T-helper 17 cell (primary cell): ENCODE measurements at regions not wholly inside any gene's neighbourhood (a gene's known extent, or its start where the extent isn't known, plus 50 kb on each side); places are given as distances from the start of the nearest gene placed in this dataset.

ENCODE experiments used
- ATAC-seq: fragments of 150-1000 bp; cut with Tn5 transposase; 2 replicates; pipeline ENCODE4 v1.10.0; 2021; ENCODE audit warnings: mild to moderate bottlenecking, moderate library complexity
- DNase-seq, 3 donors: peaks; one replicate each; pipeline versions ENCODE4 v3.0.0 to v3.0.0-alpha.2; 2020 to 2021
- H3K9me3 ChIP-seq: one replicate; pipeline ENCODE4 v1.7.0; 2013; ENCODE audit warnings: low read length, mild to moderate bottlenecking; ENCODE audit not compliant: control insufficient read depth, poor library complexity, severe bottlenecking
- H3K27ac Mint-ChIP-seq: one replicate; pipeline ENCODE4 v1.8.0; 2022; ENCODE audit warnings: mild to moderate bottlenecking, moderate library complexity, mixed read lengths
- H3K27me3 Mint-ChIP-seq: one replicate; pipeline ENCODE4 v1.8.0; 2022; ENCODE audit warnings: mixed read lengths
- H3K36me3 Mint-ChIP-seq: one replicate; pipeline ENCODE4 v1.8.0; 2022; ENCODE audit warnings: low read depth, mixed read lengths
- H3K4me1 Mint-ChIP-seq: one replicate; pipeline ENCODE4 v1.8.0; 2022; ENCODE audit warnings: mild to moderate bottlenecking, mixed read lengths
- H3K4me3 Mint-ChIP-seq: one replicate; pipeline ENCODE4 v1.8.0; 2022; ENCODE audit warnings: mild to moderate bottlenecking, moderate library complexity, mixed read lengths

DNA sequence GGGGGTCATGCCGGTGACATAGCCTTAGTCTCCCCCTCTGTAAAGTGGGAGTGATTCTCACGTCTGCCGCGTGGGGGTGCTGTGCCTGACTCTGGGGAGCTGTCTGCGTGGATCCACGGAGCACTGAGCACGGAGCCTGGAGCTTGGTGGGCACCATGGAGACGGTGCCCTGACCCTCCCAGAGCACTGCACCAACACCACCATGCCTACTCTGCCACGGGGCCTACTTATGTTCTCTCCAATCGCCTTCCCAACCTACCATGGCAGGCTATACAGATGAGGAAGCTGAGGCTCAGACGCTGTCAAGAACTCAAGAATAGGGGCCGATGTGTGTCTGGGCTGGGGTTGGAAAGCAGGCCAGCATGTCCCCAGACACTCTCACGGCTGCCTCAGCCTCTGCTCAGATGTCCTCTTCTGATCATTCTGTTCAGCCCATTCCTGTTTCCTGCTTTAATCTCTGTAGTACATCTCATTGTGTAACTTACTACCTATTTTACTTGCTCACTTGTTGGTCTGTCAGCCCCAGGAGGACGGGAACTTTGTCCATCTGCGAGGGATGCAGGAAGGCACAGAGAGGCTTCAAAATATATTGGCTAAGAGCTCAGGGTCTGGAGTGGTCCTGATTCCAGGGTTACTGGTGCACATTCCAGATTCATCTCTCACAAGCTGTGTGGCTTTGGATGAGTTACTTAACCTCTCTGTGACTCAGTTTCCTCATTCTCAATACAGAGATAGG lies 168.1 kb upstream of the HS6ST1 start:
- Mint-ChIP-seq H3K4me3 (no peak overlapping the region), H3K27ac (no peak overlapping the region), H3K27me3 (peaks cover 31% of the 10 kb centered on the region), H3K36me3 (no peaks in the 10 kb centered on the region), H3K4me1 (peaks cover 4% of the 10 kb centered on the region)
- H3K9me3 ChIP-seq: no peaks in the 10 kb centered on the region
- DNase-seq: no peak
- ATAC-seq: no peak

DNA sequence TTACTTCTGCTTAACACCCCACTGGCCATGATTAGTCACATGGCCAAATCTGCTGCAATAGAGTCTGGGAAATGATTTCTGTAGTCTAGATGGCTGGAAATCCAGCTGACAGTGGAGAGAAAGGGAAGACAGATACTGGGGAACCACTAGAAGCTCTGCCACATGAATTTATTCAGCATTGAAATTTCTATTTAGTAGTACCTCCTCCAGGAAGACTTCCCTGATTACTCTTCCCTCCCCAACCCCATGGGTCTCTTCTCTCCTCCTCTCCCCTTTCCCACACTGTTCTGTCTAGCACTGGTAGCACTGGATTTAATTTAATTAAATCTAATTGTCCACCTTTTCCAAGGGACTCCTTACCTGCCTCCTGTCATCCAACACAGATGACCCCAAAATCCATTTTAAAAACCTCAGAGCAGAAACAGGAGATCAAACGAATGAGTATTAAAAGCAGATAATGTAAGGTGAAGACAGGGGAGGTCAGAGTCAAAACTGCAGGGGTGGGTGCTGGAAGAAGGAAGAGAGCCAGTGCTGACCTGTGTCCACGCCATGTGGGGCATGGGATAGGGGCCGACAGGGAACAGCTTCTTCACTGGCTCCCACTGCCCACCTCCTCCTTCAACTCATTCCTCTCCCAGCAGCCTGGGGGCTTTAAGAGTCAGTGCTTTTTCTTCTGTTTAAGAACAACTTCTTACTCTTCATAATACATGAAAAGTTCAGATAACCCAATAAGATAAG lies 169.2 kb upstream of the HS6ST1 start:
- no peak for ATAC-seq
- peaks cover 31% of the 10 kb centered on the region for H3K27me3 Mint-ChIP-seq

GRCh38 chr2:128488434-128488833 lies 169.8 kb upstream of the HS6ST1 start:
- H3K4me1 Mint-ChIP-seq: peaks cover 4% of the 10 kb centered on the region

More for the DNA sequence above, 169.2 kb upstream of the HS6ST1 start:
- H3K4me1 Mint-ChIP-seq: peaks cover 4% of the 10 kb centered on the region
- no peak overlapping the region for H3K27ac Mint-ChIP-seq
- H3K9me3 ChIP-seq: no peaks in the 10 kb centered on the region
- H3K4me3 Mint-ChIP-seq: no peak overlapping the region
- DNase-seq: no peak
- H3K36me3 Mint-ChIP-seq: no peaks in the 10 kb centered on the region

DNA sequence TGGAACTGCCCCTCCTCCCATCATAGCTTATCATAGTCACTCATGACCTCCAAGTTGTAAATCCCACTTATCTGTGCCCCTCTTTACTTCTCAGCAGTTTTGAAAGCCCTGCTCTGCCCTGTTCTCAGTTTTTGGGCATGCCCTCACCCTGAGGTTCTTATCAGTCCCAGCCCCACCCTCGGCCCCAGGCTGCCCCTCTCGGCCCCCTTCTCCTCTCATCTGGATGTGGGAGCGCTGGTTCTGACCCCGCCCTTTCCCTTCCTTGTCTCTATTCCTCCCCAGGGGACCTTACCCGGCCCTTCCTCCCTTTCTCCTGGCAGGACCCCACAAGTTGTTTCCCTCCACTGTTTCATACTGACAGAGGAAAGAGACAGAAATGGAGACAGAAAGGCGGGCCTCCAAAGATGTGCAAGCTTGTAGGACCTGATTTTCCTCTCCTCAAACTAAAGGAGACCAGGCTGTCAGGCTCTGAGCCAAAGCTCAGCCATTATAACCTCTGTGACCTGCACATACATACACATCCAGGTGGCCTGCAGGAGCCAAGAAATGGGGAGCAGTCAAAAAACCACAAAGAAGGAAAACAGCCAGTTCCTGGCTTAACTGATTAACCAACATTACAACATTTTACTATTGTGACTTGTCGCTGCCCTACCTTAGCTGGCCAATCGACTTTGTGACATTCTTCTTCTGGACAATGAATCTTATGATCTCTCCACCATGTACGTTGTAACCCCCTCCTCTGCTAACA lies 171.0 kb upstream of the HS6ST1 start:
- DNase-seq (no peak), ATAC-seq (no peak)
- Mint-ChIP-seq H3K4me1 (peaks cover 4% of the 10 kb centered on the region), H3K27me3 (peaks cover 31% of the 10 kb centered on the region), H3K27ac (no peak overlapping the region), H3K4me3 (no peak overlapping the region), H3K36me3 (no peaks in the 10 kb centered on the region)
- H3K9me3 ChIP-seq: no peaks in the 10 kb centered on the region

More at GRCh38 chr2:128488434-128488833, 169.8 kb upstream of the HS6ST1 start:
- no peak overlapping the region for H3K4me3 Mint-ChIP-seq
- H3K27me3 Mint-ChIP-seq: peaks cover 31% of the 10 kb centered on the region
- no peaks in the 10 kb centered on the region for H3K36me3 Mint-ChIP-seq
- ATAC-seq (no peak), DNase-seq (no peak)
- no peak overlapping the region for H3K27ac Mint-ChIP-seq
- H3K9me3 ChIP-seq: no peaks in the 10 kb centered on the region

DNA sequence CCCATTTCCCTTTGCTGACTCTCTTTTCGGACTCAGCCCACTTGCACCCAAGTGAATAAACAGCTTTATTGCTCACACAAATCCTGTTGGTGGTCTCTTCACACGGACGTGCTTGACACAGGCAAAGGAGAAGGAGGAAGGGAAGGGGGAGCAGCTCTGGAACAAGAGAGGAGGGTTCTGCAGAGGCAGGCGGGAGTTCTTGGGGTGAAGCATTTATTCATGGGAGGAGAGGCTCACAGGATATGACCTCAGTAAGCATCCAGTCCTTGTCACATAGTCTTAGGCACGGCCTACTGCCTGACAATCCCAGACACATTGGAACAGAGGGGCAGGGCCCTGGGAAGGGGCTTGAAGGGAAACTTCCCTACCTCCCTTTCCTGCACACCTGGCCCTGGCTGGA lies 171.7 kb upstream of the HS6ST1 start:
- Mint-ChIP-seq H3K4me3 (no peak overlapping the region), H3K36me3 (no peaks in the 10 kb centered on the region), H3K27me3 (peaks cover 31% of the 10 kb centered on the region), H3K27ac (no peak overlapping the region), H3K4me1 (peaks cover 4% of the 10 kb centered on the region)
- DNase-seq (no peak), ATAC-seq (no peak)
- no peaks in the 10 kb centered on the region for H3K9me3 ChIP-seq

GRCh38 chr2:128490881-128491691 lies 172.4 kb upstream of the HS6ST1 start:
- Mint-ChIP-seq H3K4me3 (no peak overlapping the region), H3K4me1 (peaks cover 4% of the 10 kb centered on the region), H3K27ac (no peak overlapping the region), H3K36me3 (no peaks in the 10 kb centered on the region), H3K27me3 (peaks cover 31% of the 10 kb centered on the region)
- DNase-seq: no peak
- ATAC-seq: no peak
- H3K9me3 ChIP-seq: no peaks in the 10 kb centered on the region

DNA sequence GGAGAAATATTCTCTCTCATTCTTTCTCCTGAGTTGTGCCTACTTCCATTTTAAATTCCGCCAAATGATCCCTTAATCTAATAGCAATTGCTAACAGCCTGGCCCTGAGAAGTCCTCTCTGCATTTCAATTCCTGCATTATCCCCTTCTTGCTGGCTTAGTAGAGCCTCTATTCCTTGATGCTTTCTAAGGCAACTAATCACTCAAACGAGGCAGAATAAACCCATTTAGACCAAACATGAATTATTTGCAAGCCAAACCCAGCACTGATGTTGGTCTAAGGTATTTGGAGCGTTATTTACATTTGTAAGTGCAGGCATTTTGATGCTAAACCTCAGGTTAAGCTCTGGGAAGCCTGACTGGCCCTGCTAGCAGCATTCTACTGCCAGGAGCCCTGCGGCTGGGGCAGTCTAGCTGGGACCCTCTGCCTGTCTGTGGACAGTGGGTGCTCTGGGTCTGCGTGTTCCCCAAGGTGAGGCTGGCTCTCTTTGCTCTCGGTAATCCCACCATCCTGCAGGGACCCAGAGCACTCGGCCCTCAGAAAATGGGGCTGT lies 173.1 kb upstream of the HS6ST1 start:
- Mint-ChIP-seq H3K27ac (no peak overlapping the region), H3K4me1 (peaks cover 4% of the 10 kb centered on the region), H3K27me3 (peaks cover 31% of the 10 kb centered on the region), H3K36me3 (no peaks in the 10 kb centered on the region), H3K4me3 (no peak overlapping the region)
- ATAC-seq: no peak
- no peak for DNase-seq
- H3K9me3 ChIP-seq: no peaks in the 10 kb centered on the region

DNA sequence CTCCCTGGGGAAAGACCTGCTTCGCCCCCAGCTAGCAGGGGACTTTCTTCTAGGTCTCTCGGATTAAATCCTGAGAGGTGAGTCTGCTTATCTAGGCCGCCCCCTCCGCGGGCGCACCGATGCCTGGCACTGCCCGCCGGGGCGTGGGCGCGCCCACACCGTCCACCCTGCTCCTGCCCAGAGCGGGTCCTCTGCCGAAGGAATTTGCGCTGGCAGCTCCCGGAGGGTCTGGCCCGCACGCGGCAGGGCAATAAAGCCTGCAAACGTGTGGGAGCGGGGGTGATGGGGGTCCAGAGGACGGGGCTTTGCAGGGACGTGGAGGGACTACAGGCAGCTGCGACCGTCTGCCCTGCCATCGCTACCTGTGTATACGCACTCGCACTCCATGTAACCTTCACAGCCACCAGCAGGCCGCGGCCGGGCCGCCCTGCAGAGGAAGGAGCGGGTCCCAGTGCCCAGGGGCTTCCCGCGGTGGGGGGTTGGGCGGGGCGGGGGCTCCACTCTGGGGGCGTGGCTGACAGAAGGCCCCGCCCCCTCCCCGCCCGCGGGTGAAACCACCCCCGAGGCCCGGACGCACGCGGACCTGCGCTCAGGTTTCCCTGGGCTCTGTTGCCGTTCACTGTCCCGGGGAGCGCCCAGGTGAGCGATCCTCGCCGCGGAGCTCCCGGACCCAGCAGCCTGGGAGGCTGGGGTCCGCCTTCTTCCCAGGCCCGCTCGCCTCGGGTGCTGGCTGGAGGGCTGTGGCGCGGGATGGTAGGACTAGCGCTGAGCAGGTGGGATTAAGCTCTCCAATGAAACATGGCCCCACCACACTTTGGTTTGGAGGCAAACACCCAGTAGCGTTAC lies 174.5 kb upstream of the HS6ST1 start:
- H3K4me3 Mint-ChIP-seq: no peak overlapping the region

DNA sequence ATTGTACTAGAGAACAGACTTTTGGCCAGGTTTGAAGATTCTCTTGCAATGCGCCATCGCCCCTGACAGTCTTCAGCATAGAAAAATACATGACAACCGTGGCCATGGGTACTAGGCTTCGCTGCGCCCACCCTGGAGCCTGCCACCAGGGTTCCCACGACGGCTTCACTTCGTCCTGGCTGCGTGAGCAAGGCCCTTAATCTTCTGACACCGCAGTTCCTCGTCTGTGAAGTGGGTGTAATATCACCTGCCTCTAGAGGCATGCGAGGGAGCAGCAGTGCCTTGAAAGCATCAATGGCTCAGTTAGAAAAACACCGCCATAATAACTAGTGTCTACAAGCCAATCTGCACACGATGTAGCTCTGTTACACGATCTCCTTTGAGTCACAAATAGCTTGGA lies 175.2 kb upstream of the HS6ST1 start:
- Mint-ChIP-seq H3K36me3 (no peaks in the 10 kb centered on the region), H3K27ac (no peak overlapping the region), H3K4me1 (peaks cover 4% of the 10 kb centered on the region), H3K27me3 (peaks cover 37% of the 10 kb centered on the region), H3K4me3 (no peak overlapping the region)
- DNase-seq (no peak), ATAC-seq (no peak)
- H3K9me3 ChIP-seq: no peaks in the 10 kb centered on the region

More for the DNA sequence above, 174.5 kb upstream of the HS6ST1 start:
- Mint-ChIP-seq H3K4me1 (peaks cover 4% of the 10 kb centered on the region), H3K27ac (no peak overlapping the region), H3K27me3 (peaks cover 36% of the 10 kb centered on the region), H3K36me3 (no peaks in the 10 kb centered on the region)
- ATAC-seq: no peak
- no peak for DNase-seq
- no peaks in the 10 kb centered on the region for H3K9me3 ChIP-seq

DNA sequence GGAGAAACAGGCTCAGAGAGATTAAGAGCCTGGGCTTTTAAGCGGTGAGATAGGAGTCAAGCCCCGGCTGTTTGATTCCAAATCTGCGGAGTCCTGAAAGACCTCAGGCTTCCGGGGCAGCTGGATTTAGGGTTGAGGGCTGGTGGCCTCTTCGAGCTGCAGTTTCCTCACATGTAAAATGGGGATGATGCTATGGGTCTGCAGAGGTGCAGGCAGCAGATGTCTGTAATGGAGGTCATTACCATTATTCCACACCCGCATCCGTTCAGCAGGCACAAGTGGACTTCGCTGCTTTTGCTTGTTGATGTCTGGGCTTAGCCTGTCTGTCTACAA lies 175.6 kb upstream of the HS6ST1 start:
- Mint-ChIP-seq H3K4me1 (peaks cover 4% of the 10 kb centered on the region), H3K27me3 (peaks cover 35% of the 10 kb centered on the region)

GRCh38 chr2:128494640-128495321 lies 176.1 kb upstream of the HS6ST1 start:
- H3K9me3 ChIP-seq: no peaks in the 10 kb centered on the region
- DNase-seq: no peak
- Mint-ChIP-seq H3K4me1 (peaks cover 4% of the 10 kb centered on the region), H3K36me3 (no peaks in the 10 kb centered on the region), H3K27me3 (peaks cover 35% of the 10 kb centered on the region), H3K4me3 (no peak overlapping the region), H3K27ac (no peak overlapping the region)
- ATAC-seq: no peak

More for the DNA sequence above, 175.6 kb upstream of the HS6ST1 start:
- Mint-ChIP-seq H3K27ac (no peak overlapping the region), H3K4me3 (no peak overlapping the region), H3K36me3 (no peaks in the 10 kb centered on the region)
- ATAC-seq (no peak), DNase-seq (no peak)
- H3K9me3 ChIP-seq: no peaks in the 10 kb centered on the region
